A549 (cell line): ENCODE measurements at regions not wholly inside any gene's neighbourhood (a gene's known extent, or its start where the extent isn't known, plus 50 kb on each side); places are given as distances from the start of the nearest gene placed in this dataset.

ENCODE experiments used
- ATAC-seq, 2 experiments: fragments of 200-7000 bp in 1 of 2; fragments of >200 bp in 1 of 2; cut with Nextera tagmentation in 1 of 2; cut with Tn5 transposase in 1 of 2; 3 replicates each; pipeline versions ENCODE4 v1.8.0 to v1.9.1; 2018 to 2020; ENCODE audit warnings: mild to moderate bottlenecking in 1 of 2, moderate library complexity in 1 of 2
- CTCF ChIA-PET: fragments of 300-600 bp; sonication (Branson Sonifier 250); formaldehyde crosslinking; extraction: SDS; loops from one replicate; lab custom pipeline; 2021; ENCODE audit warnings: antibody characterized with exemption, inconsistent platforms; lab: Yijun Ruan, JAX
- POLR2A ChIA-PET: fragments of 350-600 bp; formaldehyde crosslinking; extraction: SDS; loops from one replicate; lab custom pipeline; 2021; ENCODE audit warnings: antibody characterized with exemption, inconsistent platforms; lab: Yijun Ruan, JAX
- DNase-seq, 2 experiments: peaks; one replicate each; pipeline versions ENCODE4 v3.0.0 to v3.0.0-alpha.2; 2011 to 2016; ENCODE audit warnings: low read depth in 1 of 2, low spot score in 1 of 2
- FAIRE-seq: peaks from 2 replicates; lab custom pipeline; 2011; peaks lifted over from hg19 to GRCh38; lab: Jason Lieb, UNC
- H3K27ac ChIP-seq, 2 experiments: fragments of >200 bp; sonication (Bioruptor Twin); formaldehyde crosslinking; 3 replicates each; pipeline ENCODE4 v1.5.1; 2016 to 2017
- H3K4me1 ChIP-seq: fragments of >200 bp; sonication (Bioruptor Twin); formaldehyde crosslinking; 3 replicates; pipeline ENCODE4 v1.6.1; 2016
- H3K4me2 ChIP-seq: fragments of >200 bp; sonication (Bioruptor Twin); formaldehyde crosslinking; 3 replicates; pipeline ENCODE4 v1.6.1; 2016
- H3K4me3 ChIP-seq: fragments of >200 bp; sonication (Bioruptor Twin); formaldehyde crosslinking; 3 replicates; pipeline ENCODE4 v1.5.1; 2016
- H3K9me3 ChIP-seq: fragments of >200 bp; sonication (Bioruptor Twin); formaldehyde crosslinking; 3 replicates; pipeline ENCODE4 v1.6.1; 2016
- BCL3 ChIP-seq: fragments of >200 bp; sonication (Bioruptor Twin); formaldehyde crosslinking; IDR thresholded peaks from 3 replicates; pipeline ENCODE4 v1.6.1; 2016
- BHLHE40 ChIP-seq: IDR thresholded peaks from 2 replicates; pipeline ENCODE4 v1.6.1; 2012; ENCODE audit warnings: low read depth, low read length, inconsistent platforms
- CBX2 ChIP-seq: fragments of 200-600 bp; sonication (generic); IDR thresholded peaks from 2 replicates; pipeline ENCODE4 v1.6.1; 2016; ENCODE audit warnings: low read depth, mild to moderate bottlenecking, borderline replicate concordance
- EHF ChIP-seq: fragments of 250-450 bp; sonication (Bioruptor Pico); IDR thresholded peaks from 2 replicates; pipeline ENCODE4 v1.5.0; 2020; ENCODE audit warnings: mild to moderate bottlenecking
- EHMT2 ChIP-seq: fragments of 200-600 bp; sonication (generic); IDR thresholded peaks from 2 replicates; pipeline ENCODE4 v1.6.1; 2016; ENCODE audit warnings: antibody characterized with exemption, low read depth, mild to moderate bottlenecking, moderate library complexity
- ESRRA ChIP-seq: fragments of 150-350 bp; IDR thresholded peaks from 2 replicates; pipeline ENCODE4 v1.6.1; 2014; ENCODE audit warnings: mild to moderate bottlenecking, low read length, borderline replicate concordance
- HES2 ChIP-seq: fragments of >200 bp; sonication (Bioruptor Twin); formaldehyde crosslinking; IDR thresholded peaks from 2 replicates; pipeline ENCODE4 v1.6.1; 2016
- JUNB ChIP-seq: fragments of >200 bp; sonication (Bioruptor Twin); formaldehyde crosslinking; IDR thresholded peaks from 2 replicates; pipeline ENCODE4 v1.6.1; 2016
- MAFK ChIP-seq: fragments of 450-650 bp; IDR thresholded peaks from 2 replicates; pipeline ENCODE4 v1.6.1; 2014; ENCODE audit not compliant: partially characterized antibody
- MAX ChIP-seq: IDR thresholded peaks from 2 replicates; pipeline ENCODE4 v1.6.1; 2012
- MYC ChIP-seq: IDR thresholded peaks from 2 replicates; pipeline ENCODE4 v1.6.1; 2012; ENCODE audit warnings: mild to moderate bottlenecking, inconsistent platforms, low read length, improper control_type of control experiment, borderline replicate concordance
- NFE2L2 ChIP-seq: fragments of 150-350 bp; conservative IDR thresholded peaks from 2 replicates; pipeline ENCODE4 v1.6.1; 2014; ENCODE audit warnings: low read length
- PBX3 ChIP-seq: IDR thresholded peaks from 2 replicates; pipeline ENCODE4 v1.6.1; 2012
- POLR2AphosphoS2 ChIP-seq: conservative IDR thresholded peaks from 2 replicates; pipeline ENCODE4 v1.6.1; 2012; ENCODE audit warnings: low read length, improper control_type of control experiment, inconsistent platforms
- RAD21 ChIP-seq, 2 experiments: fragments of >200 bp in 1 of 2; sonication (Bioruptor Twin) in 1 of 2; formaldehyde crosslinking in 1 of 2; IDR thresholded peaks in 1 of 2; conservative IDR thresholded peaks in 1 of 2; 2 replicates in 1 of 2; 3 replicates in 1 of 2; pipeline ENCODE4 v1.6.1; 2012 to 2018; ENCODE audit warnings: inconsistent platforms in 1 of 2
- RARB ChIP-seq: fragments of 250-450 bp; sonication (Bioruptor Pico); IDR thresholded peaks from 2 replicates; pipeline ENCODE4 v1.8.0; 2021; ENCODE audit warnings: mild to moderate bottlenecking, moderate library complexity
- RFX5 ChIP-seq: fragments of 450-650 bp; IDR thresholded peaks from 2 replicates; pipeline ENCODE4 v1.7.1; 2014; ENCODE audit warnings: antibody characterized with exemption, mild to moderate bottlenecking, moderate library complexity
- SMC3 ChIP-seq: fragments of >200 bp; sonication (Bioruptor Twin); formaldehyde crosslinking; IDR thresholded peaks from 3 replicates; pipeline ENCODE4 v1.6.1; 2018; ENCODE audit warnings: inconsistent platforms
- USF2 ChIP-seq: fragments of 450-650 bp; IDR thresholded peaks from 2 replicates; pipeline ENCODE4 v1.6.1; 2014; ENCODE audit warnings: antibody characterized with exemption
- ZSCAN20 ChIP-seq: fragments of 250-450 bp; sonication (Bioruptor Pico); IDR thresholded peaks from 2 replicates; pipeline ENCODE4 v1.8.0; 2022; ENCODE audit warnings: mild to moderate bottlenecking, moderate library complexity
- WGBS: methylation state at CpG from one replicate; pipeline ENCODE4 v1.1.6; 2017; ENCODE audit errors: missing lambda C conversion rate; 5-methylcytosine and 5-hydroxymethylcytosine counted together

GRCh38 chr18:38886235-38886634 is 1320.6 kb upstream of the CELF4 start:
- Histone ChIP-seq H3K9me3 (no peaks in the 10 kb centered on the region), H3K27ac (no peak overlapping the region), H3K4me2 (no peak overlapping the region), H3K4me1 (no peaks in the 10 kb centered on the region), H3K4me3 (no peak overlapping the region)
- ChIA-PET POLR2A (no interaction called here), CTCF (no interaction called here)
- ATAC-seq (no peak), FAIRE-seq (no peak)
- no peak for TF ChIP-seq NFE2L2
- TF ChIP-seq, all 56 proteins: peak for 0
- WGBS = 3% methylated on average over 2 of the region's 2 CpGs
- DNase-seq = no peak

GRCh38 chr18:38884050-38884449 is 1318.5 kb upstream of the CELF4 start:
- no peaks in the 10 kb centered on the region for H3K9me3 ChIP-seq
- H3K4me1 ChIP-seq = no peaks in the 10 kb centered on the region
- H3K27ac ChIP-seq = no peak overlapping the region
- ATAC-seq = no peak
- no peak for TF ChIP-seq BHLHE40
- no peak for TF ChIP-seq ESRRA
- TF ChIP-seq ZSCAN20 (CRISPR knock-in tag) = no peak
- TF ChIP-seq MAFK = no peak
- TF ChIP-seq RARB = no peak
- TF ChIP-seq RFX5 = no peak
- no peak for TF ChIP-seq MAX
- TF ChIP-seq EHF (CRISPR knock-in tag) = no peak
- TF ChIP-seq POLR2AphosphoS2 = no peak
- no peak for TF ChIP-seq CBX2
- no peak for TF ChIP-seq MYC
- TF ChIP-seq BCL3 = no peak
- TF ChIP-seq RAD21 (conservative IDR thresholded peaks at IDR 0.05 in 1 of 2, IDR thresholded peaks at IDR 0.05 in 1 of 2) = no peak
- H3K4me3 ChIP-seq = no peak overlapping the region
- CTCF ChIA-PET = no interaction called here
- no peak for FAIRE-seq
- 3% methylated on average over 2 of the region's 2 CpGs for WGBS
- POLR2A ChIA-PET = no interaction called here
- no peak for DNase-seq
- H3K4me2 ChIP-seq = no peak overlapping the region

- Histone ChIP-seq H3K4me3 (no peak overlapping the region), H3K4me2 (no peak overlapping the region), H3K4me1 (no peaks in the 10 kb centered on the region), H3K9me3 (no peaks in the 10 kb centered on the region), H3K27ac (no peak overlapping the region)
- CTCF ChIA-PET = interaction anchor here (0.7 kb wide), 1 partner anchor 136 kb away, joined by 3 read pairs; no protein-coding TSS in a partner anchor
- POLR2A ChIA-PET = no interaction called here
- TF ChIP-seq PBX3 (no peak), USF2 (no peak), JUNB (no peak), SMC3 (no peak), HES2 (no peak), EHMT2 (no peak), ZSCAN20 (CRISPR knock-in tag) (no peak)
- WGBS = 4% methylated on average over 4 of the region's 4 CpGs
- no peak for ATAC-seq
- FAIRE-seq = no peak
- DNase-seq = no peak
These were observed 1317.5 kb upstream of the CELF4 start for GRCh38 chr18:38883111-38883510.
